ENCODE measurements at regions not wholly inside any gene's neighbourhood (a gene's known extent, or its start where the extent isn't known, plus 50 kb on each side); places are given as distances from the start of the nearest gene placed in this dataset.
A peak's percentile ranks its signal among the peaks of the same experiment; 100 is the strongest.

GRCh38 chr2:22290909-22291473 is 1094.0 kb upstream of the KLHL29 start:
- no peaks in the 10 kb centered on the region for H3K4me1 ChIP-seq
- TF ChIP-seq POLR2A (IDR thresholded peaks at IDR 0.05) (no peak), CTCF (IDR thresholded peaks at IDR 0.05) (no peak)
- no peaks in the 10 kb centered on the region for H3K27me3 ChIP-seq
- no peak overlapping the region for H3K27ac ChIP-seq
- no peaks in the 10 kb centered on the region for H3K9me3 ChIP-seq
- ATAC-seq = no peak
- WGBS, 4 donors = 73 to 79% (median 77%) methylated on average over 4 of the region's 4 CpGs
- intact Hi-C loops (cut with DNase I) = no loop called here
- no peak for DNase-seq
- no peak overlapping the region for H3K4me3 ChIP-seq
- no peaks in the 10 kb centered on the region for H3K36me3 ChIP-seq

GRCh38 chr2:22301228-22301627 is 1083.8 kb upstream of the KLHL29 start:
- Histone ChIP-seq H3K4me3 (no peak overlapping the region), H3K9me3 (peaks cover 0 to 13% (median 0%) of the 10 kb centered on the region in 12 donors), H3K36me3 (no peaks in the 10 kb centered on the region), H3K27ac (no peak overlapping the region), H3K27me3 (no peaks in the 10 kb centered on the region), H3K4me1 (no peaks in the 10 kb centered on the region)
- no peak for TF ChIP-seq CTCF (IDR thresholded peaks at IDR 0.05)
- intact Hi-C loops (cut with DNase I) = no loop called here
- no peak for DNase-seq
- 75 to 82% (median 80%) methylated on average over 6 of the region's 6 CpGs for WGBS, 4 donors
- no peak for ATAC-seq

- no peak for TF ChIP-seq CTCF (IDR thresholded peaks at IDR 0.05)
- no peak for TF ChIP-seq POLR2A (IDR thresholded peaks at IDR 0.05)
- Histone ChIP-seq H3K4me3 (no peak overlapping the region), H3K27ac (no peak overlapping the region), H3K9me3 (peaks cover 0 to 23% (median 0%) of the 10 kb centered on the region in 12 donors), H3K4me1 (peaks cover 0 to 3% (median 0%) of the 10 kb centered on the region in 12 donors), H3K36me3 (no peaks in the 10 kb centered on the region), H3K27me3 (no peaks in the 10 kb centered on the region)
- no peak for ATAC-seq
- intact Hi-C loops (cut with DNase I) = no loop called here
- 68 to 84% (median 77%) methylated on average over 4 of the region's 4 CpGs for WGBS, 4 donors
- DNase-seq = no peak
These were observed 1058.7 kb upstream of the KLHL29 start for GRCh38 chr2:22326250-22326649.

- Histone ChIP-seq H3K36me3 (no peaks in the 10 kb centered on the region), H3K4me3 (no peak overlapping the region), H3K27ac (no peak overlapping the region), H3K27me3 (no peaks in the 10 kb centered on the region), H3K9me3 (peaks cover 0 to 10% (median 0%) of the 10 kb centered on the region in 12 donors), H3K4me1 (peaks cover 0 to 3% (median 0%) of the 10 kb centered on the region in 12 donors)
- intact Hi-C loops (cut with DNase I) = no loop called here
- DNase-seq = peak in 3 of 5 donors; percentile 4 to 29 (median 25)
- peak in 1 of 4 donors; percentile 28 for ATAC-seq
- TF ChIP-seq CTCF (IDR thresholded peaks at IDR 0.05) (no peak), POLR2A (IDR thresholded peaks at IDR 0.05) (no peak)
- WGBS, 4 donors = 56 to 69% (median 62%) methylated on average over 10 of the region's 10 CpGs
These were observed 1055.5 kb upstream of the KLHL29 start for GRCh38 chr2:22329211-22330154.

Data from heart left ventricle (tissue), 16 donors.